ENCODE measurements at regions not wholly inside any gene's neighbourhood (a gene's known extent, or its start where the extent isn't known, plus 50 kb on each side); places are given as distances from the start of the nearest gene placed in this dataset.

- DNase-seq (ENCODE audit: low spot score), result no peak
- no peak for TF ChIP-seq CTCF (IDR thresholded peaks at IDR 0.05)
- H3K27ac ChIP-seq, result no peak overlapping the region
- no peak overlapping the region for H3K4me3 ChIP-seq
Measured at GRCh38 chr3:117184574-117184973, 475.0 kb downstream of the TUSC7 start.

- no peak for TF ChIP-seq CTCF (IDR thresholded peaks at IDR 0.05)
- no peak for DNase-seq (ENCODE audit: low spot score)
- no peak overlapping the region for H3K27ac ChIP-seq
- H3K4me3 ChIP-seq, result no peak overlapping the region
Measured at GRCh38 chr3:117191245-117191644, 481.7 kb downstream of the TUSC7 start.

- TF ChIP-seq CTCF (IDR thresholded peaks at IDR 0.05), result no peak
- DNase-seq (ENCODE audit: low spot score), result no peak
- H3K27ac ChIP-seq, result no peak overlapping the region
- no peak overlapping the region for H3K4me3 ChIP-seq
Measured at GRCh38 chr3:117192888-117193287, 483.3 kb downstream of the TUSC7 start.

- TF ChIP-seq CTCF (IDR thresholded peaks at IDR 0.05), result no peak
- no peak overlapping the region for H3K27ac ChIP-seq
- DNase-seq (ENCODE audit: low spot score), result no peak
- no peak overlapping the region for H3K4me3 ChIP-seq
Measured at GRCh38 chr3:117193390-117193789, 483.8 kb downstream of the TUSC7 start.

- Histone ChIP-seq H3K4me3 (no peak overlapping the region), H3K27ac (no peak overlapping the region)
- no peak for DNase-seq (ENCODE audit: low spot score)
- no peak for TF ChIP-seq CTCF (IDR thresholded peaks at IDR 0.05)
Measured at GRCh38 chr3:117195034-117195433, 485.5 kb downstream of the TUSC7 start.

GRCh38 chr3:117200962-117201361 lies 491.4 kb downstream of the TUSC7 start:
- H3K27ac ChIP-seq, result no peak overlapping the region
- no peak for TF ChIP-seq CTCF (IDR thresholded peaks at IDR 0.05)
- no peak overlapping the region for H3K4me3 ChIP-seq
- DNase-seq (ENCODE audit: low spot score), result no peak

GRCh38 chr3:117201901-117202774 lies 492.6 kb downstream of the TUSC7 start:
- H3K27ac ChIP-seq, result no peak overlapping the region
- no peak overlapping the region for H3K4me3 ChIP-seq
- DNase-seq (ENCODE audit: low spot score), result no peak
- TF ChIP-seq CTCF (IDR thresholded peaks at IDR 0.05), result no peak

Measured in coronary artery (tissue), 2 donors.